Osteocyte (in vitro differentiated cells): ENCODE measurements at regions not wholly inside any gene's neighbourhood (a gene's known extent, or its start where the extent isn't known, plus 50 kb on each side); places are given as distances from the start of the nearest gene placed in this dataset.

Experiments used
- DNase-seq: peaks from one replicate; pipeline ENCODE4 v3.0.0; 2021; ENCODE audit warnings: mixed read lengths; ENCODE audit not compliant: unreplicated experiment; ENCODE audit errors: extremely low spot score
- H3K27ac Mint-ChIP-seq: one replicate; pipeline ENCODE4 v1.8.0; 2021; ENCODE audit warnings: mild to moderate bottlenecking, mixed read lengths; ENCODE audit not compliant: unreplicated experiment
- H3K27me3 Mint-ChIP-seq: one replicate; pipeline ENCODE4 v1.8.0; 2021; ENCODE audit warnings: mixed read lengths; ENCODE audit not compliant: unreplicated experiment
- H3K36me3 Mint-ChIP-seq: one replicate; pipeline ENCODE4 v1.8.0; 2021; ENCODE audit warnings: mixed read lengths; ENCODE audit not compliant: unreplicated experiment
- H3K4me1 Mint-ChIP-seq: one replicate; pipeline ENCODE4 v1.8.0; 2021; ENCODE audit warnings: mixed read lengths; ENCODE audit not compliant: unreplicated experiment
- H3K4me3 Mint-ChIP-seq: one replicate; pipeline ENCODE4 v1.8.0; 2021; ENCODE audit warnings: mild to moderate bottlenecking, moderate library complexity, mixed read lengths; ENCODE audit not compliant: unreplicated experiment
- H3K9me3 Mint-ChIP-seq: one replicate; pipeline ENCODE4 v1.8.0; 2021; ENCODE audit warnings: mixed read lengths; ENCODE audit not compliant: unreplicated experiment
- TF ChIP-seq, protein P1 (sequence below): fragments of 200-600 bp; sonication (generic); IDR thresholded peaks from 2 replicates; pipeline ENCODE4 v1.5.0; 2021; ENCODE audit warnings: antibody characterized with exemption, mild to moderate bottlenecking, moderate library complexity

DNA sequence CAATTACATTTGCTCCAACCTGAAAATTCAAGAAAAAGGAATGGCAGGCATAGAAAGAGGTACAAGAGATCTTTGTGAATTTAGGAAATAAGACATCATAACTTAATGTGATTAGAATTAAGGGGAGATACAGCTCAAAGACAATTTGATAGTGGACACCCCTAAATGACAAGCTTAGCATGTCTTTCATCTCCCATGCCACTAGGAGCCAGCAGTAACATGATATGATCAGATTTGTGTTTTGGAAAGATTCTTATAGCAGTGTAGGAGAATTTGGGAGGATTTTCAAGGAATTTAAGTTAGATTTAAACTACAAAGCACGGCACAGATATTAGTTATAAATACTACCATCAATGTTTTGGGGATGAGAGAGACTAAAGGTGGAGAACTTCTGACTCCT is 340.8 kb downstream of the RDH14 start:
- Mint-ChIP-seq H3K27ac (no peak overlapping the region), H3K9me3 (no peaks in the 10 kb centered on the region), H3K36me3 (no peaks in the 10 kb centered on the region), H3K27me3 (no peaks in the 10 kb centered on the region), H3K4me3 (no peak overlapping the region), H3K4me1 (no peaks in the 10 kb centered on the region)
- TF ChIP-seq, protein P1, sequence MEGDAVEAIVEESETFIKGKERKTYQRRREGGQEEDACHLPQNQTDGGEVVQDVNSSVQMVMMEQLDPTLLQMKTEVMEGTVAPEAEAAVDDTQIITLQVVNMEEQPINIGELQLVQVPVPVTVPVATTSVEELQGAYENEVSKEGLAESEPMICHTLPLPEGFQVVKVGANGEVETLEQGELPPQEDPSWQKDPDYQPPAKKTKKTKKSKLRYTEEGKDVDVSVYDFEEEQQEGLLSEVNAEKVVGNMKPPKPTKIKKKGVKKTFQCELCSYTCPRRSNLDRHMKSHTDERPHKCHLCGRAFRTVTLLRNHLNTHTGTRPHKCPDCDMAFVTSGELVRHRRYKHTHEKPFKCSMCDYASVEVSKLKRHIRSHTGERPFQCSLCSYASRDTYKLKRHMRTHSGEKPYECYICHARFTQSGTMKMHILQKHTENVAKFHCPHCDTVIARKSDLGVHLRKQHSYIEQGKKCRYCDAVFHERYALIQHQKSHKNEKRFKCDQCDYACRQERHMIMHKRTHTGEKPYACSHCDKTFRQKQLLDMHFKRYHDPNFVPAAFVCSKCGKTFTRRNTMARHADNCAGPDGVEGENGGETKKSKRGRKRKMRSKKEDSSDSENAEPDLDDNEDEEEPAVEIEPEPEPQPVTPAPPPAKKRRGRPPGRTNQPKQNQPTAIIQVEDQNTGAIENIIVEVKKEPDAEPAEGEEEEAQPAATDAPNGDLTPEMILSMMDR, result no peak
- no peak for DNase-seq

DNA sequence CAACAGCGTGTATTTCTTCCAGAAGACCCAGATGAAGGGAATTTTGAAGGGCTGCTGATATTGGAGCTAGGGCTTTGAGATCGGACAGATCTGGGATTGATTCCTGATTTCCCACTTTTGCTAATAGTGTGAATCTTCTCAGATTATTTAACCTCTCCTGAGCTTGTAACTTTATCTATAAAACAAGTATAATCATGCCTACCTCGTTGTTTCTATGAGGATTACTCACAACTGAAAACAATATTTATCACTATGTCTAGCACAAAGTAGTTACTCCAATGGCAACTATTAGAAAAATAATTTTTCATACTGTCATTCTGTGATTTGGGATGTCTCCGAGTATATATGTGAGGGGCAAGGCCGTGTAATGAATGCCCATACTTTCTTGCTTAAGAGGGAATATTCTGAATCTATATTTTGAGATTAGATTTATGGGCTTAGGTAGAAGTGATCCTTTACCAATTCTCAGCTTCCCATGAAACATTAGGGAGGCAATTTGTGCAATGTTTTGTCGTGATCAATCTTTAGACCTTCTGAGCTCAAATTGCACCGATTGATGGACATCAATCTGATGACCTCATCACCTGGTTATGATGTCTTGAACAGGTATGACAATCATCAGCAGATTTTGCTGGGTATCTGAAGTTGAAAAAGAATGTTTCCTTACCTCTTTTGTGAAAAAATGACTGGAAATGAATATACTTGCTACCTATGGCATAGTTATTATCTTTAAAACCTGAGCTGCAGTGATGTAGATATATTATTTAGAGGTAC is 339.9 kb downstream of the KCNS3 start:
- Mint-ChIP-seq H3K4me3 (no peak overlapping the region), H3K36me3 (no peaks in the 10 kb centered on the region), H3K4me1 (no peaks in the 10 kb centered on the region), H3K9me3 (no peaks in the 10 kb centered on the region), H3K27me3 (no peaks in the 10 kb centered on the region), H3K27ac (no peak overlapping the region)
- TF ChIP-seq, protein P1, result no peak
- no peak for DNase-seq

DNA sequence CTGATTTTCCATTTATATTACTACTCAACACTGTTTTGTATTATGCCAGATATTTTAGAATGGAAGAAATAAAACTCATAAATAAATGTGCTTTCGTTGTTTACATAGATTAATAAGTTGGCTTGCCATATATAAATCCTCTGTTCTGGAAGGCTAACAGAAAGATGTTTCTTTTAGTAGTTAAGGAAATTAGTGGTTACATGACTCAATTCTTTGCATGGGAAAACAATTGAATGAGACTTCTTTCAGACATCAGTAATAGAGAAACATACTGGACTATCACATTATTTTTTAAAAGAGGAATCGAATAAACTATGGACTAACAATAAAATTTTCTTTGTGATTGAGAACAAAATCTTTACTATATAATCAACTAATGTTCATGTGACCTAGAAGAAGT is 336.5 kb downstream of the KCNS3 start:
- H3K9me3 Mint-ChIP-seq, result no peaks in the 10 kb centered on the region
- TF ChIP-seq, protein P1, result no peak
- no peaks in the 10 kb centered on the region for H3K36me3 Mint-ChIP-seq
- no peak for DNase-seq
- H3K4me1 Mint-ChIP-seq, result peaks cover 2% of the 10 kb centered on the region
- H3K4me3 Mint-ChIP-seq, result no peak overlapping the region
- H3K27ac Mint-ChIP-seq, result no peak overlapping the region
- peaks cover 2% of the 10 kb centered on the region for H3K27me3 Mint-ChIP-seq

- H3K9me3 Mint-ChIP-seq, result no peaks in the 10 kb centered on the region
- H3K27me3 Mint-ChIP-seq, result peaks cover 2% of the 10 kb centered on the region
- no peak overlapping the region for H3K4me3 Mint-ChIP-seq
- H3K27ac Mint-ChIP-seq, result no peak overlapping the region
- peaks cover 2% of the 10 kb centered on the region for H3K4me1 Mint-ChIP-seq
- DNase-seq, result no peak
- TF ChIP-seq, protein P1, result no peak
- no peaks in the 10 kb centered on the region for H3K36me3 Mint-ChIP-seq
Observed at GRCh38 chr2:18213986-18214385, 335.5 kb downstream of the KCNS3 start.

GRCh38 chr2:18209934-18210639 is 331.6 kb downstream of the KCNS3 start:
- no peaks in the 10 kb centered on the region for H3K9me3 Mint-ChIP-seq
- no peak overlapping the region for H3K27ac Mint-ChIP-seq
- peaks cover 2% of the 10 kb centered on the region for H3K4me1 Mint-ChIP-seq
- H3K36me3 Mint-ChIP-seq, result no peaks in the 10 kb centered on the region
- TF ChIP-seq, protein P1, result no peak
- no peak overlapping the region for H3K4me3 Mint-ChIP-seq
- DNase-seq, result no peak
- peaks cover 5% of the 10 kb centered on the region for H3K27me3 Mint-ChIP-seq
